ENCODE measurements at regions not wholly inside any gene's neighbourhood (a gene's known extent, or its start where the extent isn't known, plus 50 kb on each side); places are given as distances from the start of the nearest gene placed in this dataset.

DNA sequence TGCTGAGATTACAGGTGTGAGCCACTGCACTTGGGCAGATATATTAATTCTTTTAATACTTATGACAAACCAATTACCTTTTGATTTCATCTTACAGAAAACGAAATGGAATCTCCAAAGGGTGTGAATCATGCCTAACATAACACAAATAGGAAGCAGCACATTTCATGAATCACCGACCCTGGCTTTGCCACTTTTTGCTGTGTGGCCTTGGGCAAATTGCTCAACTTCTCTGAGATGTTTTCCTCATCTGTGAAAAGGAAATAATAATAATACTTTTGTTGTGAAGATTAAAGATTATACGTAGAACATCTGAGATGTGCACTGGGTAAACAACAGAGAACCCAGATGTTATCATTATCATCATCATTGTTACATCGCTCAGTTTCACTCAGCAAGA lies 50.7 kb upstream of the FREM1 start:
- no peaks in the 10 kb centered on the region for H3K36me3 ChIP-seq (ENCODE audit: control insufficient read depth, insufficient read depth, low read length, severe bottlenecking)
- no peaks in the 10 kb centered on the region for H3K27me3 ChIP-seq (replicated peaks; ENCODE audit: control insufficient read depth, insufficient read depth, low read length)
- no peak for DNase-seq (ENCODE audit: low read depth)
- H3K4me3 ChIP-seq (ENCODE audit: low read length): no peak overlapping the region
- no peaks in the 10 kb centered on the region for H3K9me3 ChIP-seq (ENCODE audit: control insufficient read depth, low read length)
- peaks cover 17% of the 10 kb centered on the region for H3K4me1 ChIP-seq (ENCODE audit: control insufficient read depth, insufficient read depth, low read length)
- no peak overlapping the region for H3K9ac ChIP-seq (ENCODE audit: low read length)

All from adipocyte (in vitro differentiated cells).